Mammary epithelial cell (primary cell): ENCODE measurements at regions not wholly inside any gene's neighbourhood (a gene's known extent, or its start where the extent isn't known, plus 50 kb on each side); places are given as distances from the start of the nearest gene placed in this dataset.
"Not testable (repeated sequence)": the region's sequence is repeated elsewhere in the genome, so short reads cannot be mapped to it uniquely, and the experiment has no call there.

Source experiments
- CTCF ChIP-seq, 2 donors: IDR thresholded peaks in 1 of 2; conservative IDR thresholded peaks in 1 of 2; 2 replicates each; pipeline ENCODE4 v1.5.1; 2011 to 2012; ENCODE audit warnings: inconsistent platforms in 2 of 2, low read length in 2 of 2, mild to moderate bottlenecking in 2 of 2, control low read depth in 1 of 2, low read depth in 1 of 2; ENCODE audit not compliant: insufficient read depth in 1 of 2; ENCODE audit errors: extremely low read depth in 1 of 2
- EZH2 ChIP-seq: IDR thresholded peaks from 2 replicates; pipeline ENCODE4 v1.6.1; 2012; ENCODE audit warnings: low read length, inconsistent platforms, borderline replicate concordance

GRCh38 chr22:48401523-48401922 is 1426.2 kb downstream of the BRD1 start:
- TF ChIP-seq CTCF (conservative IDR thresholded peaks at IDR 0.05 in 1 of 2, IDR thresholded peaks at IDR 0.05 in 1 of 2; ENCODE audit: extremely low read depth in 1 of 2, insufficient read depth in 1 of 2, low read depth in 1 of 2, low read length in 2 of 2); EZH2: not testable (repeated sequence)
